HG02884 (cell line): ENCODE measurements at regions not wholly inside any gene's neighbourhood (a gene's known extent, or its start where the extent isn't known, plus 50 kb on each side); places are given as distances from the start of the nearest gene placed in this dataset.
"Not testable (repeated sequence)": the region's sequence is repeated elsewhere in the genome, so short reads cannot be mapped to it uniquely, and the experiment has no call there.

ENCODE experiments used
- ATAC-seq: cut with Tn5 transposase; IDR thresholded peaks from one replicate; pipeline ENCODE4 v1.9.1; 2021; ENCODE audit warnings: mild to moderate bottlenecking, moderate library complexity; ENCODE audit not compliant: unreplicated experiment

- ATAC-seq, result no peak
Measured at GRCh38 chr1:30533796-30534550, 189.4 kb downstream of the MATN1 start.

- no peak for ATAC-seq
Measured at GRCh38 chr1:30533141-30533540, 190.2 kb downstream of the MATN1 start.

GRCh38 chr1:30532621-30533020 is 190.8 kb downstream of the MATN1 start:
- no peak for ATAC-seq

- ATAC-seq, result no peak
Measured at GRCh38 chr1:30527511-30528140, 195.8 kb downstream of the MATN1 start.

GRCh38 chr1:30526652-30527345 is 196.6 kb downstream of the MATN1 start:
- ATAC-seq, result no peak

GRCh38 chr1:30525971-30526651 is 197.3 kb downstream of the MATN1 start:
- ATAC-seq, result no peak

GRCh38 chr1:30525631-30525970 is 197.8 kb downstream of the MATN1 start:
- ATAC-seq, result no peak

- ATAC-seq, result no peak
Measured at GRCh38 chr1:30524840-30525617, 198.4 kb downstream of the MATN1 start.

- not testable (repeated sequence) for ATAC-seq
Measured at GRCh38 chr1:30524025-30524555, 199.3 kb downstream of the MATN1 start.

- no peak for ATAC-seq
Measured at GRCh38 chr1:30523055-30524020, 200.0 kb downstream of the MATN1 start.

- ATAC-seq, result no peak
Measured at GRCh38 chr1:30522031-30523004, 201.1 kb downstream of the MATN1 start.

GRCh38 chr1:30521261-30521865 is 202.0 kb downstream of the MATN1 start:
- no peak for ATAC-seq

GRCh38 chr1:30520476-30520875 is 202.9 kb downstream of the MATN1 start:
- no peak for ATAC-seq

GRCh38 chr1:30519201-30519763 is 204.1 kb downstream of the MATN1 start:
- no peak for ATAC-seq

- no peak for ATAC-seq
Measured at GRCh38 chr1:30518696-30519095, 204.7 kb downstream of the MATN1 start.

GRCh38 chr1:30518186-30518585 is 205.2 kb downstream of the MATN1 start:
- ATAC-seq, result no peak

- not testable (repeated sequence) for ATAC-seq
Measured at GRCh38 chr1:30517666-30518065, 205.7 kb downstream of the MATN1 start.
